Calu3 (cell line): ENCODE measurements at regions not wholly inside any gene's neighbourhood (a gene's known extent, or its start where the extent isn't known, plus 50 kb on each side); places are given as distances from the start of the nearest gene placed in this dataset.

Experiments used
- BruUV-seq: library from RNA; stranded (reverse); fragments of 400-500 nt; replicated peaks from 2 replicates; lab custom pipeline; 2021; lab: Mats Ljungman, UMichigan
- CTCF ChIA-PET: fragments of 300-600 bp; sonication (Branson Sonifier 250); formaldehyde crosslinking; loops from one replicate; lab custom pipeline; 2022; ENCODE audit warnings: antibody characterized with exemption; lab: Charles Lee
- DNase-seq: peaks from one replicate; pipeline ENCODE4 v3.0.0; 2022
- H3K27ac Mint-ChIP-seq: one replicate; pipeline ENCODE4 v1.8.0; 2022; ENCODE audit warnings: mixed read lengths; ENCODE audit not compliant: unreplicated experiment
- H3K27me3 Mint-ChIP-seq: one replicate; pipeline ENCODE4 v1.8.0; 2022; ENCODE audit warnings: mixed read lengths; ENCODE audit not compliant: unreplicated experiment
- H3K36me3 Mint-ChIP-seq: one replicate; pipeline ENCODE4 v1.8.0; 2022; ENCODE audit warnings: mild to moderate bottlenecking, moderate library complexity, mixed read lengths; ENCODE audit not compliant: insufficient read depth, unreplicated experiment
- H3K4me1 Mint-ChIP-seq: one replicate; pipeline ENCODE4 v1.8.0; 2022; ENCODE audit warnings: mild to moderate bottlenecking, low read depth, mixed read lengths; ENCODE audit not compliant: unreplicated experiment
- H3K4me3 Mint-ChIP-seq: one replicate; pipeline ENCODE4 v1.8.0; 2022; ENCODE audit warnings: mild to moderate bottlenecking, low read depth, moderate library complexity, mixed read lengths; ENCODE audit not compliant: unreplicated experiment
- H3K9me3 Mint-ChIP-seq: one replicate; pipeline ENCODE4 v1.8.0; 2022; ENCODE audit warnings: low read depth, mixed read lengths; ENCODE audit not compliant: unreplicated experiment
- CTCF ChIP-seq: fragments of 200-600 bp; IDR thresholded peaks from one replicate; pipeline ENCODE4 v1.8.0; 2022; ENCODE audit warnings: antibody characterized with exemption; ENCODE audit not compliant: unreplicated experiment
- intact Hi-C: fragments of 100-400 bp; cut with micrococcal nuclease; formaldehyde crosslinking; loops from one replicate; pipeline ENCODE4 v1.10.0; 2022; ENCODE audit not compliant: unreplicated experiment

GRCh38 chr6:132234356-132234755 is 166.9 kb downstream of the MOXD1 start:
- Mint-ChIP-seq H3K4me1 (no peaks in the 10 kb centered on the region), H3K36me3 (no peaks in the 10 kb centered on the region), H3K4me3 (no peak overlapping the region), H3K9me3 (no peaks in the 10 kb centered on the region), H3K27ac (no peak overlapping the region), H3K27me3 (no peaks in the 10 kb centered on the region)
- no TSS peak for BruUV-seq
- CTCF ChIA-PET = no interaction called here
- no peak for DNase-seq
- no peak for TF ChIP-seq CTCF
- intact Hi-C loops = no loop called here

GRCh38 chr6:132231121-132231884 is 170.0 kb downstream of the MOXD1 start:
- Mint-ChIP-seq H3K4me1 (no peaks in the 10 kb centered on the region), H3K27ac (no peak overlapping the region), H3K9me3 (no peaks in the 10 kb centered on the region), H3K27me3 (no peaks in the 10 kb centered on the region), H3K4me3 (no peak overlapping the region), H3K36me3 (no peaks in the 10 kb centered on the region)
- no peak for DNase-seq
- intact Hi-C loops = no loop called here
- BruUV-seq = no TSS peak
- CTCF ChIA-PET = no interaction called here
- no peak for TF ChIP-seq CTCF

GRCh38 chr6:132228894-132229293 is 172.4 kb downstream of the MOXD1 start:
- no peak for DNase-seq
- Mint-ChIP-seq H3K4me1 (no peaks in the 10 kb centered on the region), H3K27ac (no peak overlapping the region), H3K9me3 (peaks cover 8% of the 10 kb centered on the region), H3K27me3 (no peaks in the 10 kb centered on the region), H3K36me3 (no peaks in the 10 kb centered on the region), H3K4me3 (no peak overlapping the region)
- TF ChIP-seq CTCF = no peak
- CTCF ChIA-PET = no interaction called here
- BruUV-seq = no TSS peak
- intact Hi-C loops = no loop called here

- no peaks in the 10 kb centered on the region for H3K36me3 Mint-ChIP-seq
- CTCF ChIA-PET = no interaction called here
- intact Hi-C loops = no loop called here
- no peaks in the 10 kb centered on the region for H3K27me3 Mint-ChIP-seq
- H3K9me3 Mint-ChIP-seq = peaks cover 8% of the 10 kb centered on the region
- BruUV-seq = no TSS peak
- no peak overlapping the region for H3K27ac Mint-ChIP-seq
- DNase-seq = no peak
- H3K4me1 Mint-ChIP-seq = no peaks in the 10 kb centered on the region
- no peak overlapping the region for H3K4me3 Mint-ChIP-seq
- TF ChIP-seq CTCF = no peak
Measured at GRCh38 chr6:132227904-132228303, 173.4 kb downstream of the MOXD1 start.
